ENCODE measurements at regions not wholly inside any gene's neighbourhood (a gene's known extent, or its start where the extent isn't known, plus 50 kb on each side); places are given as distances from the start of the nearest gene placed in this dataset.

GRCh38 chr6:105880030-105880492 lies 206.1 kb upstream of the PRDM1 start:
- TF ChIP-seq CREB5 (CRISPR knock-in tag; IDR thresholded peaks at IDR 0.05; ENCODE audit: low read depth) (no peak), POU6F1 (CRISPR knock-in tag; IDR thresholded peaks at IDR 0.05; ENCODE audit: borderline replicate concordance, low read depth) (no peak), ZFP30 (CRISPR knock-in tag; IDR thresholded peaks at IDR 0.05) (no peak), ZNF565 (CRISPR knock-in tag; conservative IDR thresholded peaks at IDR 0.05; ENCODE audit: low read depth) (no peak), OSR1 (CRISPR knock-in tag; IDR thresholded peaks at IDR 0.05) (no peak), CSRNP3 (CRISPR knock-in tag; IDR thresholded peaks at IDR 0.05) (no peak), ISL1 (CRISPR knock-in tag; IDR thresholded peaks at IDR 0.05) (no peak), BACH2 (CRISPR knock-in tag; IDR thresholded peaks at IDR 0.05; ENCODE audit: borderline replicate concordance) (no peak)

Measured in SK-N-SH treated with all-trans-retinoic acid at 6 μM for 48 hours (cell line).